ENCODE measurements at regions not wholly inside any gene's neighbourhood (a gene's known extent, or its start where the extent isn't known, plus 50 kb on each side); places are given as distances from the start of the nearest gene placed in this dataset.

DNA sequence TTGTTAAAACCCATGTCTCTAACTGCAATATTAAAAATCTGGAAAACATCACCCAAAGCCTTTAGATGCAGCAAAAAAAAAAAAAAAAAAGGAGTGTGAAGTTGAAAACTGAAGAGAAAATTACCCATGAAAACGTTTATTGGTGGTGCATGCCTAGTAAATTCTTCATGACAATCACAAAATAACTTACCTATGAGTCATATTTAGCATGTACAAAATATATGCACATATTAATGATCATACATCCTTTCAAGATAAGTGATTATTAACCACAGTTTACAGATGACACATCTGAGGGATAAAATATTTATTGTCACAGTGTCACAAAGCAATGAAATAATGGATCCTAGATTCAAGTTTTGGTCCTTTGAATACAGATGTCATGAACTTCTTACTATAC lies 505.2 kb upstream of the NR5A2 start:
- no peak for TF ChIP-seq EZH2 (IDR thresholded peaks at IDR 0.05; ENCODE audit: borderline replicate concordance, low read length)
- TF ChIP-seq, protein P1, sequence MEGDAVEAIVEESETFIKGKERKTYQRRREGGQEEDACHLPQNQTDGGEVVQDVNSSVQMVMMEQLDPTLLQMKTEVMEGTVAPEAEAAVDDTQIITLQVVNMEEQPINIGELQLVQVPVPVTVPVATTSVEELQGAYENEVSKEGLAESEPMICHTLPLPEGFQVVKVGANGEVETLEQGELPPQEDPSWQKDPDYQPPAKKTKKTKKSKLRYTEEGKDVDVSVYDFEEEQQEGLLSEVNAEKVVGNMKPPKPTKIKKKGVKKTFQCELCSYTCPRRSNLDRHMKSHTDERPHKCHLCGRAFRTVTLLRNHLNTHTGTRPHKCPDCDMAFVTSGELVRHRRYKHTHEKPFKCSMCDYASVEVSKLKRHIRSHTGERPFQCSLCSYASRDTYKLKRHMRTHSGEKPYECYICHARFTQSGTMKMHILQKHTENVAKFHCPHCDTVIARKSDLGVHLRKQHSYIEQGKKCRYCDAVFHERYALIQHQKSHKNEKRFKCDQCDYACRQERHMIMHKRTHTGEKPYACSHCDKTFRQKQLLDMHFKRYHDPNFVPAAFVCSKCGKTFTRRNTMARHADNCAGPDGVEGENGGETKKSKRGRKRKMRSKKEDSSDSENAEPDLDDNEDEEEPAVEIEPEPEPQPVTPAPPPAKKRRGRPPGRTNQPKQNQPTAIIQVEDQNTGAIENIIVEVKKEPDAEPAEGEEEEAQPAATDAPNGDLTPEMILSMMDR (conservative IDR thresholded peaks at IDR 0.05 in 1 of 2, IDR thresholded peaks at IDR 0.05 in 1 of 2; ENCODE audit: extremely low read depth in 1 of 2, insufficient read depth in 1 of 2, low read depth in 1 of 2, low read length in 2 of 2), result no peak
